AG04450 (cell line): ENCODE measurements at regions not wholly inside any gene's neighbourhood (a gene's known extent, or its start where the extent isn't known, plus 50 kb on each side); places are given as distances from the start of the nearest gene placed in this dataset.

Source experiments
- CTCF ChIA-PET: fragments of 300-600, 350-600 bp; formaldehyde crosslinking; extraction: SDS; loops from one replicate; lab custom pipeline; 2022; ENCODE audit warnings: antibody characterized with exemption, inconsistent platforms; lab: Charles Lee
- POLR2A ChIA-PET: fragments of 350-600 bp; formaldehyde crosslinking; extraction: SDS; loops from one replicate; lab custom pipeline; 2021; ENCODE audit warnings: antibody characterized with exemption, inconsistent platforms; lab: Yijun Ruan, JAX
- DNase-seq: peaks from one replicate; pipeline ENCODE4 v3.0.0-alpha.2; 2011; ENCODE audit warnings: low read depth, low spot score
- H3K27ac ChIP-seq: one replicate; pipeline ENCODE4 v1.5.1; 2012; ENCODE audit warnings: low read depth, low read length, control low read depth
- H3K27me3 ChIP-seq: one replicate; pipeline ENCODE4 v1.6.0; 2012; ENCODE audit warnings: low read length; ENCODE audit not compliant: control insufficient read depth, insufficient read depth
- H3K4me3 ChIP-seq: 2 replicates; pipeline ENCODE4 v1.5.1; 2011; ENCODE audit warnings: mild to moderate bottlenecking, low read depth, low read length, control low read depth
- H3K9me3 ChIP-seq: 2 replicates; pipeline ENCODE4 v1.5.1; 2012; ENCODE audit warnings: low read length; ENCODE audit not compliant: control insufficient read depth, insufficient read depth
- CTCF ChIP-seq: IDR thresholded peaks from 2 replicates; pipeline ENCODE4 v1.5.1; 2011; ENCODE audit warnings: low read depth, low read length, control low read depth, inconsistent platforms

GRCh38 chr5:88515068-88515467, 246.4 kb upstream of the TMEM161B start:
- no peak overlapping the region for H3K27ac ChIP-seq
- ChIA-PET CTCF (no interaction called here), POLR2A (no interaction called here)
- DNase-seq = no peak
- no peak for TF ChIP-seq CTCF
- H3K9me3 ChIP-seq = no peaks in the 10 kb centered on the region
- no peak overlapping the region for H3K4me3 ChIP-seq
- no peaks in the 10 kb centered on the region for H3K27me3 ChIP-seq

DNA sequence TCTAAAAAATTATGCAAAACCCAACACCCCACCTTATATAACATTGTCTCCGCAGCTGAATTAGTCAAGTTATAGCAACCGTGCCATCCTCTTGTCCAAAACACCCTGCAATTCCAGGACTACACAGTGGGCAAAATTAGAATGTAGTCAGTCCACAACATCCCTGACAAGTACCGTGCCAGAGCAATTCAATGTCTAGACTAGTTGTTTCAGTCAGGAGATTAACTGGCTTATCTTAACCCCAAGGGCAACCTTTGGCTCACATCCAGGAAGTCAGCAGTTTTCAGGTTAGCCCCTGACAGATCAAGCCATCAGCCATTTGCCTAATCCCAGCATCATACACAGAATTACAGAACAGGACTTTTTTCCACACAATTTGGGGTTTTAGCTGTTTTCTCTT, 240.8 kb upstream of the TMEM161B start:
- H3K4me3 ChIP-seq = no peak overlapping the region
- DNase-seq = no peak
- H3K27me3 ChIP-seq = no peaks in the 10 kb centered on the region
- POLR2A ChIA-PET = no interaction called here
- no peak overlapping the region for H3K27ac ChIP-seq
- TF ChIP-seq CTCF = no peak
- CTCF ChIA-PET = no interaction called here
- no peaks in the 10 kb centered on the region for H3K9me3 ChIP-seq

GRCh38 chr5:88507261-88507660, 238.6 kb upstream of the TMEM161B start:
- no peaks in the 10 kb centered on the region for H3K9me3 ChIP-seq
- TF ChIP-seq CTCF = no peak
- H3K4me3 ChIP-seq = no peak overlapping the region
- no peak overlapping the region for H3K27ac ChIP-seq
- ChIA-PET CTCF (no interaction called here), POLR2A (no interaction called here)
- DNase-seq = no peak
- no peaks in the 10 kb centered on the region for H3K27me3 ChIP-seq

DNA sequence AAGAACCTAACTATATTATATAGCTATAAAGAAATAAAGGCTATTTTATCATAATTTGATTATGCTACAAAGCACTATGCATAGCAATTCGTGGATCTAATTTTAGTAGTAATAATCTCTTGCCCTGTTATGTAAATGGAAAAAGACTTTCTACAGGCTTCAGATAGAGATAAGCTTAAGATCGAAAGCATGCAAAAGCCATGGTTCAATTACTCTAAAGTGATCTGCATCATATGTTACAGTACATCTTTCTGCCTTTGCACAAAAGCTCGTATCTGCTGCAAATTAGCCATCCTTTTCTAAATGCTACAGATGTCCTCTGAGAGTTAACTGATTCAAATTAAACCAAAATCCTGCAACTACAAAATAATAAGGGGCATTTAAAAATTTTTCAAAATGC, 234.8 kb upstream of the TMEM161B start:
- no peak overlapping the region for H3K27ac ChIP-seq
- DNase-seq = no peak
- POLR2A ChIA-PET = no interaction called here
- H3K9me3 ChIP-seq = no peaks in the 10 kb centered on the region
- CTCF ChIA-PET = no interaction called here
- no peak for TF ChIP-seq CTCF
- no peaks in the 10 kb centered on the region for H3K27me3 ChIP-seq
- no peak overlapping the region for H3K4me3 ChIP-seq

DNA sequence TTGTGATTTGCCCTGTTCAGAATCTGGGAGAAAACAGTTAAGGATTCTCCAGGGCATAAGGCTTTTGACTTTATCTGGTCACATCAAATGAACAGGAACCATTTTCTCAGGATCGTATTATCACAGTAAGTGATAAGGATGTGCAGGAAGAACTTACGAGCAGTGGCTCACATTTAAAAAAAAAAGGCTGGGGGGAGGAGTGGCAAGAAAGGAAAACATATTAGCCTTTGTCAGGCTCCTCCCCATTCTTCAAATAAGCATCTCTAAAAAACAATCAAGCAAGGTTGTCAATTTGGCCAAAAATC, 234.3 kb upstream of the TMEM161B start:
- CTCF ChIA-PET = no interaction called here
- no peaks in the 10 kb centered on the region for H3K9me3 ChIP-seq
- H3K27ac ChIP-seq = no peak overlapping the region
- peak overlapping the region; percentile 59 for H3K4me3 ChIP-seq
- DNase-seq = no peak
- no peak for TF ChIP-seq CTCF
- POLR2A ChIA-PET = no interaction called here
- H3K27me3 ChIP-seq = no peaks in the 10 kb centered on the region
